ENCODE measurements at regions not wholly inside any gene's neighbourhood (a gene's known extent, or its start where the extent isn't known, plus 50 kb on each side); places are given as distances from the start of the nearest gene placed in this dataset.

DNA sequence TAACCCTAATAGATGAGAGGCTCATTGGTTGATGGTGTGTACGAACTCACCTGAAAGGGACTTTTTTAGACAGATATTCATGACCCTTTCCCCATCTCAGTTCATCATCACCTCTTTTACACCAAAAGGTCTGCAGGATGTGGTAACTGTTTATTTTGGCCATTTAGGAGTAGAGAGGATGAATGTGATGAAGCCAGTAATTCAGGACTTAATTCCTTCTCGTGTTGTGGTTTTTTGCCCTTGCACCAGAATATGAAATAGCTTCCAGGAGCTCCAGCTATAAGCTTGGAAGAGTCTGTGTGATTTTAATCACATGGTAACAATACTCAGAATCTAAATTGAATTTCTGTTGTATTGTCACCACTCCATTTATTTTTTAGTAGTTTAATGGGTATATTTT lies 189.4 kb upstream of the KCTD3 start:
- no peak for FAIRE-seq
- 37 to 48% methylated on average over 2 of the region's 2 CpGs for WGBS, 2 donors
- intact Hi-C loops (cut with DNase I), result no loop called here
- Histone ChIP-seq H3K36me3 (no peaks in the 10 kb centered on the region), H3K4me3 (no peak overlapping the region), H3K9me3 (no peaks in the 10 kb centered on the region), H3K27me3 (no peaks in the 10 kb centered on the region), H3K27ac (no peak overlapping the region), H3K4me1 (no peaks in the 10 kb centered on the region)
- no peak for ATAC-seq
- TF ChIP-seq, protein P1, sequence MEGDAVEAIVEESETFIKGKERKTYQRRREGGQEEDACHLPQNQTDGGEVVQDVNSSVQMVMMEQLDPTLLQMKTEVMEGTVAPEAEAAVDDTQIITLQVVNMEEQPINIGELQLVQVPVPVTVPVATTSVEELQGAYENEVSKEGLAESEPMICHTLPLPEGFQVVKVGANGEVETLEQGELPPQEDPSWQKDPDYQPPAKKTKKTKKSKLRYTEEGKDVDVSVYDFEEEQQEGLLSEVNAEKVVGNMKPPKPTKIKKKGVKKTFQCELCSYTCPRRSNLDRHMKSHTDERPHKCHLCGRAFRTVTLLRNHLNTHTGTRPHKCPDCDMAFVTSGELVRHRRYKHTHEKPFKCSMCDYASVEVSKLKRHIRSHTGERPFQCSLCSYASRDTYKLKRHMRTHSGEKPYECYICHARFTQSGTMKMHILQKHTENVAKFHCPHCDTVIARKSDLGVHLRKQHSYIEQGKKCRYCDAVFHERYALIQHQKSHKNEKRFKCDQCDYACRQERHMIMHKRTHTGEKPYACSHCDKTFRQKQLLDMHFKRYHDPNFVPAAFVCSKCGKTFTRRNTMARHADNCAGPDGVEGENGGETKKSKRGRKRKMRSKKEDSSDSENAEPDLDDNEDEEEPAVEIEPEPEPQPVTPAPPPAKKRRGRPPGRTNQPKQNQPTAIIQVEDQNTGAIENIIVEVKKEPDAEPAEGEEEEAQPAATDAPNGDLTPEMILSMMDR (IDR thresholded peaks at IDR 0.05), result no peak
- no peak for DNase-seq

DNA sequence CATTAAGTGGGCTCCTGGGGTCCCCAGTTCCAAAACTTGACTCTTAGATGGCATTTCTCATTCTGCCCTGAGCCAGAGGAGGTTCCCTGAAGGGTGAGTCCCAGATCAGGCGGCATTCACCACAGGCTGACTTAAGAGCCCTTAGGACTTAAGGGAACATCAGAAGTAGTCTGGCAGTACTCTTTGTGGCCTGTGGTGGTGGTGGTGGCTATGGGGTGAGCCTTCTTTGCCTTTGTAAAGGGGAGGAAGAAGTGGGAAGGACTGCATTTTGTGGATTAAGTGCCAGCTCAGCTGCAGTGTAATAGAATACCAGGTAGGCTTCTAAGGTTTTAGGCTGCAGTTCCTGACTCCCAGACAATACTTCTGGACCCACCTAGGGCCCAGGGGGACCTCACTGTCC lies 186.5 kb upstream of the KCTD3 start:
- TF ChIP-seq, protein P1 (IDR thresholded peaks at IDR 0.05), result no peak
- Histone ChIP-seq H3K36me3 (no peaks in the 10 kb centered on the region), H3K27me3 (no peaks in the 10 kb centered on the region), H3K4me1 (no peaks in the 10 kb centered on the region), H3K4me3 (no peak overlapping the region), H3K9me3 (peaks cover 0 to 7% (median 0%) of the 10 kb centered on the region in 4 donors), H3K27ac (no peak overlapping the region)
- DNase-seq (no peak), ATAC-seq (no peak), FAIRE-seq (no peak)
- 76 to 81% methylated on average over 1 of the region's 1 CpG for WGBS, 2 donors
- intact Hi-C loops (cut with DNase I), result no loop called here

DNA sequence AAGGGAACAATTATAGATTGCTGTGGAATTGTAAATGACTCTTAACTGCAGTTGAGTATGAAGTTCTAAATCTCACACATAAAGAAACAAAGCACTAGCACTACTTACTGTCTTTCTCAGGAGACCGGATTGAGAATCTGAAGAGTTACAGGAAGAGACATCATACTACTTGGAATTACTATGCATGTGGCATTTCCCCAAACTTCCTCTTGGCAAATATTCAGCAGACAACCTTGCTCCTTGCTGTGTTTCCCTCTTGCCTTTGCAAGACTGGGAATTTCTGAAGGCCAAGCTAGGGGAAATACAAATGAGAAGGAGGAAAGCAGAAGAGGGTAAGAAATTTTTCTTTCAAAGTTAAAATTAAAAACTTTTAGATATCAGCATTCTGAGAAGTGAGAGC lies 173.6 kb upstream of the KCTD3 start:
- no peak for ATAC-seq
- Histone ChIP-seq H3K27me3 (no peaks in the 10 kb centered on the region), H3K9me3 (no peaks in the 10 kb centered on the region), H3K36me3 (no peaks in the 10 kb centered on the region), H3K4me1 (no peaks in the 10 kb centered on the region), H3K4me3 (no peak overlapping the region), H3K27ac (no peak overlapping the region)
- DNase-seq, result no peak
- WGBS, 2 donors, result 79 to 95% methylated on average over 1 of the region's 1 CpG
- intact Hi-C loops (cut with DNase I), result no loop called here
- TF ChIP-seq, protein P1 (IDR thresholded peaks at IDR 0.05), result no peak
- FAIRE-seq, result no peak

DNA sequence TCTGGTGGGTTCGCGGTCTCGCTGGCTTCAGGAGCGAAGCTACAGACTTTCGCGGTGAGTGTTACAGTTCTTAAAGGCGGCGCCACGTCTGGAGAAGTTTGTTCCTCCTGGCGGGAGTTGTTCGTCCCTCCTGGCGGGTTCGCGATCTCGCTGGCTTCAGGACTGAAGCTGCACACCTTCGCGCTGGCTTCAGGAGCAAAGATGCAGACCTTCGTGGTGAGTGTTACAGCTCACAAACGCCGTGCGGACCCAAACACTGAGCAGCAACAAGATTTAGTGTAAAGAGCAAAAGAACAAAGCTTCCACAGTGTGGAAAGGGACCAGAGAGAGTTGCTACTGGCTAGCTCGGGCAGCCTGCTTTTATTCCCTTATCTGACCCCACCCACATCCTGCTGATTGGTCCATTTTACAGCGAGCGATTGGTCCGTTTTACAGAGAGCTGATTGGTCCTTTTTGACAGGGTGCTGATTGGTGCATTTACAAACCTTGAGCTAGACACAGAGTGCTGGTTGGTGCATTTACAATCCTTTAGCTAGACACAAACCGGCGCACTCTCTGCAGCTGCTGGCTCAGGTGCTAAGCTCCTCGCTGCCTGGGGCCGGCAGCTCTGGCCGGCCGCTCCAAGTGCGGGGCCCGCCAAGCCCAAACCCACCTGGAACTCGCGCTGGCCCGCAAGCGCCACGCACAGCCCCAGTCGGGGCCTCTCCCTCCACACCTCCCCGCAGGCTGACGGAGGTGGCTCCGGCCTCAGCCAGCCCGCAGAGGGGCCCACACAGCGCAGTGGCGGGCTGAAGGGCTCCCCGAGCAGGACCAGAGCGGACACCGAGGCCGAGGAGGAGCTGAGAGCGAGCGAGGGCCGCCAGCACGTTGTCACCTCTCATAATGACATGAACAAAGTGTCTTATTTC lies 172.8 kb upstream of the KCTD3 start:
- intact Hi-C loops (cut with DNase I), result no loop called here
- WGBS, 2 donors, result 84 to 89% methylated on average over 47 to 53 of the region's 53 CpGs
- H3K4me1 ChIP-seq, result no peaks in the 10 kb centered on the region

More for the DNA sequence above, 172.8 kb upstream of the KCTD3 start:
- Histone ChIP-seq H3K9me3 (no peaks in the 10 kb centered on the region), H3K36me3 (no peaks in the 10 kb centered on the region), H3K27ac (no peak overlapping the region), H3K27me3 (no peaks in the 10 kb centered on the region), H3K4me3 (no peak overlapping the region)
- ATAC-seq (no peak), FAIRE-seq (no peak), DNase-seq (peak in 1 of 6 donors; percentile 40)
- TF ChIP-seq, protein P1 (IDR thresholded peaks at IDR 0.05), result no peak

Data from pancreas (tissue), 10 donors.